Left ventricle myocardium inferior (tissue), 1 donor: ENCODE measurements at regions not wholly inside any gene's neighbourhood (a gene's known extent, or its start where the extent isn't known, plus 50 kb on each side); places are given as distances from the start of the nearest gene placed in this dataset.

Experiments used
- DNase-seq: peaks from one replicate; pipeline ENCODE4 v3.0.0-alpha.2; 2020
- H3K27ac ChIP-seq: fragments of 200-600 bp; replicated peaks from 2 replicates; pipeline ENCODE4 v1.8.0; 2021
- H3K27me3 ChIP-seq: fragments of 200-600 bp; 2 replicates; pipeline ENCODE4 v1.8.0; 2021; ENCODE audit warnings: low read depth
- H3K36me3 ChIP-seq: fragments of 200-600 bp; 2 replicates; pipeline ENCODE4 v1.8.0; 2021
- H3K4me1 ChIP-seq: fragments of 200-600 bp; 2 replicates; pipeline ENCODE4 v1.8.0; 2021
- H3K4me3 ChIP-seq: fragments of 200-600 bp; 2 replicates; pipeline ENCODE4 v1.8.0; 2021; ENCODE audit warnings: mild to moderate bottlenecking, moderate library complexity
- H3K9me3 ChIP-seq: fragments of 200-600 bp; replicated peaks from 2 replicates; pipeline ENCODE4 v1.8.0; 2021
- CTCF ChIP-seq: fragments of 200-600 bp; IDR thresholded peaks from 2 replicates; pipeline ENCODE4 v1.8.0; 2021; ENCODE audit warnings: antibody characterized with exemption, mild to moderate bottlenecking, borderline replicate concordance
- intact Hi-C: fragments of 100-400 bp; cut with micrococcal nuclease; formaldehyde crosslinking; loops from one replicate; pipeline ENCODE4 v1.11.0; 2022
- donor health status: DM: no; HTN: yes; CAD: no; lungs with severe emphysema.

- peak overlapping the region; percentile 74 for H3K27ac ChIP-seq
- TF ChIP-seq CTCF, result no peak
- DNase-seq, result no peak
- H3K4me3 ChIP-seq, result no peak overlapping the region
- intact Hi-C loops, result no loop called here
- no peaks in the 10 kb centered on the region for H3K27me3 ChIP-seq
- peaks cover 3% of the 10 kb centered on the region for H3K9me3 ChIP-seq
- H3K36me3 ChIP-seq, result no peaks in the 10 kb centered on the region
- peaks cover 94% of the 10 kb centered on the region for H3K4me1 ChIP-seq
These were observed 148.9 kb upstream of the THBS1 start for GRCh38 chr15:39432026-39432425.

GRCh38 chr15:39432912-39433348 is 147.9 kb upstream of the THBS1 start:
- H3K4me3 ChIP-seq, result no peak overlapping the region
- intact Hi-C loops, result no loop called here
- TF ChIP-seq CTCF, result no peak
- H3K36me3 ChIP-seq, result no peaks in the 10 kb centered on the region
- H3K27me3 ChIP-seq, result no peaks in the 10 kb centered on the region
- DNase-seq, result no peak
- H3K27ac ChIP-seq, result peak overlapping the region; percentile 74
- H3K9me3 ChIP-seq, result peaks cover 4% of the 10 kb centered on the region
- H3K4me1 ChIP-seq, result peaks cover 89% of the 10 kb centered on the region

DNA sequence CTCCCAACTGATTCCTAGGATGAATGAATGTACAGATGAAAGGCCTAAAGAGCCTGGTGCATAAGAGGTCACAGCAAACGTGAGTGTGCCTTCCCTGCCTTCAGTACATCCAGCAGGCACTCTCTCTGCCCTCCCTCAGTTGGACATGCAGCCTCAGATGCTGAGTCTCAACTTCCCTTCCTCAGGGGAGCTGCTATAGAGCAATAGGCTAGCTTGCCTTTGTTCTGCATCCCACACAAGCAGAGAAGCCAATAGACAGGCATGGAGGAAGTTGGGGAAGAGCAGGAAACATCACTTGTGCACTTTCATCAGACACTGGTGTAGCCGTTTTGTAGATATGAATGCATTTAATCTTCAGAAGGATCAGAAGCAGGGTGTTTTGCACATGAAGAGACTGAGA is 147.5 kb upstream of the THBS1 start:
- peaks cover 4% of the 10 kb centered on the region for H3K9me3 ChIP-seq
- no peak overlapping the region for H3K4me3 ChIP-seq
- no peak for DNase-seq
- TF ChIP-seq CTCF, result no peak
- H3K4me1 ChIP-seq, result peaks cover 89% of the 10 kb centered on the region
- H3K27ac ChIP-seq, result peak overlapping the region; percentile 74
- H3K36me3 ChIP-seq, result no peaks in the 10 kb centered on the region
- H3K27me3 ChIP-seq, result no peaks in the 10 kb centered on the region
- intact Hi-C loops, result no loop called here

DNA sequence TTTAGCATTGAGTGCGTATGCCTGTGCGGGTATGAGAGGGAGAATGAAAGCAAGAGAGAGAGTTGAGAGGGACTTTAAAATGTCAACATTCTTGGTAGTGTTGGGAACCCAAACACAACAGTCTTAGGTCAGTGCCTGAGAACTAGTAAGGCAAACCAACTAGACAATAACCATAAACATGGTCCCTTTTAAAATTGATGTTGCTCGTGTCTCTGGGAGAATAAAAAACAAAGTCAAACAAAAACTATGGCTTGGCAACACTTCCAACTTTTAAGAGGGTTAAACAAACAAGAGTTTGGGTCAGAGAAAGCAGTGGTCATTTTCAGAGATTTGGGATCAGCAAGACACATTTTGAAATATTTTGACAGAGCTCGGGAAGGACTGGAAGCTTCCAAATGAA is 146.7 kb upstream of the THBS1 start:
- H3K36me3 ChIP-seq, result no peaks in the 10 kb centered on the region
- H3K4me1 ChIP-seq, result peaks cover 88% of the 10 kb centered on the region
- no peak for TF ChIP-seq CTCF
- no peak overlapping the region for H3K4me3 ChIP-seq
- peak overlapping the region; percentile 74 for H3K27ac ChIP-seq
- DNase-seq, result no peak
- intact Hi-C loops, result no loop called here
- H3K9me3 ChIP-seq, result peaks cover 4% of the 10 kb centered on the region
- no peaks in the 10 kb centered on the region for H3K27me3 ChIP-seq

DNA sequence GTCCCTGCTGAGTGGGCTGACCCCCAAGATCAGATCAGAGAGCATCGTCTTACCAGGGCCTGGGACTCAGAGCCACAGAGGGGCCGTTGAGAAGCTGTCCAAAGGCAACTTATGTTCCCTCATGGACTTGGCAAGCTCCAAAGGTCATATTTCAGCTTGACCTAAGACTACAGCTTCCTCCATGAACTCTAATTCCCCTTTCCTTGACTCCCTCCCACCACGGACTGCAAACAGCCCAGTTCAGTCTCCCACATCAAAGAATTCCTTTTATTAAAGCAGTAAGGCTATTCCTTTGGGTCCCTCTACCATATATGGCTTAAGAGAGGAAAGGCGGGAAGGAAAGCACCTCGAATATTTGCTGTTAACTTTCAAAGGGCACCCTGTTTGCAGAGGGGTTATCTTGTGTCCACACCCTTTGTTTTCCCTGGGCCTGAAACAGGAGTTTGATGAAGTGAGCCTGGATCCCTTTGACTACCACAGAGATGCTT is 146.1 kb upstream of the THBS1 start:
- Histone ChIP-seq H3K36me3 (no peaks in the 10 kb centered on the region), H3K4me3 (no peak overlapping the region), H3K27ac (peak overlapping the region; percentile 74), H3K27me3 (no peaks in the 10 kb centered on the region), H3K9me3 (peaks cover 4% of the 10 kb centered on the region), H3K4me1 (peaks cover 82% of the 10 kb centered on the region)
- no peak for TF ChIP-seq CTCF
- intact Hi-C loops, result no loop called here
- no peak for DNase-seq

GRCh38 chr15:39435244-39435643 is 145.6 kb upstream of the THBS1 start:
- Histone ChIP-seq H3K4me1 (peaks cover 77% of the 10 kb centered on the region), H3K36me3 (no peaks in the 10 kb centered on the region), H3K27ac (peak overlapping the region; percentile 74), H3K27me3 (no peaks in the 10 kb centered on the region), H3K4me3 (no peak overlapping the region), H3K9me3 (peaks cover 4% of the 10 kb centered on the region)
- intact Hi-C loops, result no loop called here
- DNase-seq, result no peak
- TF ChIP-seq CTCF, result no peak
